ENCODE measurements at regions not wholly inside any gene's neighbourhood (a gene's known extent, or its start where the extent isn't known, plus 50 kb on each side); places are given as distances from the start of the nearest gene placed in this dataset.

- Histone ChIP-seq H3K9me3 (no peaks in the 10 kb centered on the region), H3K36me3 (no peaks in the 10 kb centered on the region), H3K4me3 (no peak overlapping the region), H3K27ac (no peak overlapping the region), H3K27me3 (no peaks in the 10 kb centered on the region), H3K4me1 (no peaks in the 10 kb centered on the region)
- TF ChIP-seq EP300 (IDR thresholded peaks at IDR 0.05) (no peak), POLR2A (IDR thresholded peaks at IDR 0.05) (no peak)
- ATAC-seq (ENCODE audit: low FRiP score in 2 of 2) (no peak), DNase-seq (no peak)
Measured at GRCh38 chr6:113540466-113540865, 316.7 kb upstream of the MARCKS start.

- 96 to 100% methylated on average over 2 of the region's 2 CpGs for WGBS, 2 donors
- ATAC-seq (ENCODE audit: low FRiP score in 2 of 2) (no peak), DNase-seq (no peak)
- no peak overlapping the region for H3K4me3 ChIP-seq
- no peaks in the 10 kb centered on the region for H3K4me1 ChIP-seq
- TF ChIP-seq CTCF (IDR thresholded peaks at IDR 0.05): no peak
- no peak for TF ChIP-seq POLR2A (IDR thresholded peaks at IDR 0.05)
- TF ChIP-seq EP300 (IDR thresholded peaks at IDR 0.05): no peak
- no peak for TF ChIP-seq POLR2AphosphoS5 (IDR thresholded peaks at IDR 0.05)
- H3K36me3 ChIP-seq: no peaks in the 10 kb centered on the region
- no peak overlapping the region for H3K27ac ChIP-seq
- H3K27me3 ChIP-seq: no peaks in the 10 kb centered on the region
- no peaks in the 10 kb centered on the region for H3K9me3 ChIP-seq
Measured at GRCh38 chr6:113551168-113551567, 306.0 kb upstream of the MARCKS start.

- Histone ChIP-seq H3K9me3 (no peaks in the 10 kb centered on the region), H3K4me3 (no peak overlapping the region), H3K36me3 (no peaks in the 10 kb centered on the region), H3K27me3 (no peaks in the 10 kb centered on the region), H3K27ac (no peak overlapping the region), H3K4me1 (no peaks in the 10 kb centered on the region)
- ATAC-seq (ENCODE audit: low FRiP score in 2 of 2) (no peak), DNase-seq (no peak)
- TF ChIP-seq POLR2AphosphoS5 (IDR thresholded peaks at IDR 0.05) (no peak), POLR2A (IDR thresholded peaks at IDR 0.05) (no peak), EP300 (IDR thresholded peaks at IDR 0.05) (no peak), CTCF (IDR thresholded peaks at IDR 0.05) (no peak)
Measured at GRCh38 chr6:113556775-113557174, 300.4 kb upstream of the MARCKS start.

- no peak overlapping the region for H3K27ac ChIP-seq
- TF ChIP-seq EP300 (IDR thresholded peaks at IDR 0.05) (no peak), POLR2AphosphoS5 (IDR thresholded peaks at IDR 0.05) (no peak), POLR2A (IDR thresholded peaks at IDR 0.05) (no peak), CTCF (IDR thresholded peaks at IDR 0.05) (no peak)
- no peaks in the 10 kb centered on the region for H3K4me1 ChIP-seq
- no peaks in the 10 kb centered on the region for H3K36me3 ChIP-seq
- H3K27me3 ChIP-seq: no peaks in the 10 kb centered on the region
- no peaks in the 10 kb centered on the region for H3K9me3 ChIP-seq
- ATAC-seq (ENCODE audit: low FRiP score in 2 of 2): no peak
- no peak overlapping the region for H3K4me3 ChIP-seq
- DNase-seq: no peak
Measured at GRCh38 chr6:113558431-113558830, 298.7 kb upstream of the MARCKS start.

- DNase-seq (no peak), ATAC-seq (ENCODE audit: low FRiP score in 2 of 2) (no peak)
- Histone ChIP-seq H3K4me3 (no peak overlapping the region), H3K36me3 (no peaks in the 10 kb centered on the region), H3K4me1 (no peaks in the 10 kb centered on the region), H3K27ac (peak overlapping the region in 1 of 4 donors; percentile 57), H3K9me3 (no peaks in the 10 kb centered on the region), H3K27me3 (no peaks in the 10 kb centered on the region)
- TF ChIP-seq CTCF (IDR thresholded peaks at IDR 0.05) (no peak), POLR2A (IDR thresholded peaks at IDR 0.05) (no peak), POLR2AphosphoS5 (IDR thresholded peaks at IDR 0.05) (no peak)
Measured at GRCh38 chr6:113558966-113559365, 298.2 kb upstream of the MARCKS start.
